ENCODE measurements at regions not wholly inside any gene's neighbourhood (a gene's known extent, or its start where the extent isn't known, plus 50 kb on each side); places are given as distances from the start of the nearest gene placed in this dataset.

GRCh38 chr16:9458816-9459215, 367.4 kb downstream of the HAPSTR1 start:
- TF ChIP-seq CTCF (IDR thresholded peaks at IDR 0.05; ENCODE audit: low read depth, low read length, missing input control) = no peak
- no peak for TF ChIP-seq NR2F2 (IDR thresholded peaks at IDR 0.05)
- TF ChIP-seq SP1 (IDR thresholded peaks at IDR 0.05) = no peak
- no peak for TF ChIP-seq ATF3 (IDR thresholded peaks at IDR 0.05)
- no peak for TF ChIP-seq MAX (IDR thresholded peaks at IDR 0.05)
- no peak for TF ChIP-seq FOXA1 (IDR thresholded peaks at IDR 0.05)
- no peak for TF ChIP-seq TAF1 (conservative IDR thresholded peaks at IDR 0.05)
- TF ChIP-seq RXRA (IDR thresholded peaks at IDR 0.05) = no peak
- no peak for TF ChIP-seq RAD21 (IDR thresholded peaks at IDR 0.05)
- TF ChIP-seq REST (IDR thresholded peaks at IDR 0.05) = no peak
- TF ChIP-seq GABPA (IDR thresholded peaks at IDR 0.05 in 1 of 2, conservative IDR thresholded peaks at IDR 0.05 in 1 of 2) = no peak

Data from liver (tissue), 3 donors.